H1 (cell line): ENCODE measurements at regions not wholly inside any gene's neighbourhood (a gene's known extent, or its start where the extent isn't known, plus 50 kb on each side); places are given as distances from the start of the nearest gene placed in this dataset.

Source experiments
- CTCF ChIA-PET: fragments of 300-600 bp; sonication (Branson Sonifier 250); formaldehyde crosslinking; loops from one replicate; lab custom pipeline; 2021; ENCODE audit not compliant: partially characterized antibody; lab: Charles Lee
- POLR2A ChIA-PET: fragments of 300-600 bp; sonication (Branson Sonifier 250); formaldehyde crosslinking; loops from one replicate; lab custom pipeline; 2021; ENCODE audit warnings: inconsistent platforms; ENCODE audit not compliant: partially characterized antibody; lab: Charles Lee
- DNase-seq, 2 experiments: peaks; one replicate each; pipeline versions ENCODE4 v3.0.0 to v3.0.0-alpha.2; 2010 to 2022; ENCODE audit warnings: low spot score in 2 of 2, low read depth in 1 of 2, mixed read lengths in 1 of 2
- FAIRE-seq: peaks from 2 replicates; lab custom pipeline; 2011; peaks lifted over from hg19 to GRCh38; lab: Jason Lieb, UNC
- H2AFZ ChIP-seq: 2 replicates; pipeline ENCODE4 v1.8.1; 2012; ENCODE audit warnings: low read length, inconsistent platforms
- H2AK5ac ChIP-seq: 2 replicates; pipeline ENCODE4 v1.6.1; 2013; ENCODE audit warnings: low read depth, low read length
- H2BK120ac ChIP-seq: replicated peaks from 2 replicates; pipeline ENCODE3; 2013; ENCODE audit warnings: low read depth, low read length, inconsistent platforms
- H2BK12ac ChIP-seq: 2 replicates; pipeline ENCODE4 v1.6.1; 2013; ENCODE audit warnings: low read depth, low read length
- H2BK15ac ChIP-seq: 2 replicates; pipeline ENCODE4 v1.6.1; 2013; ENCODE audit warnings: low read length
- H2BK20ac ChIP-seq: 2 replicates; pipeline ENCODE4 v1.6.1; 2013; ENCODE audit warnings: low read length
- H2BK5ac ChIP-seq: 2 replicates; pipeline ENCODE4 v1.6.1; 2013; ENCODE audit warnings: low read depth, low read length
- H3K14ac ChIP-seq: 2 replicates; pipeline ENCODE4 v1.6.1; 2013; ENCODE audit warnings: inconsistent platforms; ENCODE audit not compliant: insufficient read length
- H3K18ac ChIP-seq: 2 replicates; pipeline ENCODE4 v1.6.1; 2013; ENCODE audit warnings: low read length; ENCODE audit errors: extremely low read depth
- H3K23ac ChIP-seq: 2 replicates; pipeline ENCODE4 v1.6.1; 2013; ENCODE audit warnings: inconsistent platforms; ENCODE audit not compliant: insufficient read length
- H3K23me2 ChIP-seq: 2 replicates; pipeline ENCODE4 v1.6.1; 2013; ENCODE audit warnings: low read depth, low read length
- H3K27ac ChIP-seq: 2 replicates; pipeline ENCODE4 v1.6.1; 2011; ENCODE audit warnings: low read depth, low read length, inconsistent platforms
- H3K27me3 ChIP-seq, 4 experiments: replicated peaks in 1 of 4; 1 replicate in 1 of 4; 2 replicates in 3 of 4; pipeline versions ENCODE4 v1.6.1 to v1.8.1; 2011 to 2013; ENCODE audit warnings: low read length in 3 of 4, mild to moderate bottlenecking in 3 of 4, inconsistent platforms in 2 of 4, mixed read lengths in 2 of 4, moderate library complexity in 1 of 4; ENCODE audit not compliant: control insufficient read depth in 3 of 4, insufficient read depth in 3 of 4; ENCODE audit errors: extremely low read depth in 1 of 4
- H3K36me3 ChIP-seq, 4 experiments: 2 replicates each; pipeline versions ENCODE4 v1.6.1 to v1.8.1; 2011 to 2013; ENCODE audit warnings: mild to moderate bottlenecking in 4 of 4, low read length in 3 of 4, moderate library complexity in 2 of 4, control low read depth in 1 of 4, inconsistent platforms in 1 of 4; ENCODE audit not compliant: insufficient read depth in 4 of 4, control insufficient read depth in 2 of 4
- H3K4ac ChIP-seq: replicated peaks from 2 replicates; pipeline ENCODE3; 2013; ENCODE audit warnings: low read length, low read depth, mixed read lengths, inconsistent platforms; ENCODE audit not compliant: insufficient read length
- H3K4me1 ChIP-seq, 4 experiments: replicated peaks in 1 of 4; 1 replicate in 1 of 4; 2 replicates in 3 of 4; pipeline versions ENCODE4 v1.6.1 to v1.8.1; 2011 to 2013; ENCODE audit warnings: low read length in 3 of 4, inconsistent platforms in 2 of 4, mixed read lengths in 1 of 4; ENCODE audit not compliant: insufficient read depth in 4 of 4, control insufficient read depth in 3 of 4
- H3K4me2 ChIP-seq, 2 experiments: 2 replicates each; pipeline versions ENCODE4 v1.6.1 to v1.8.1; 2011 to 2013; ENCODE audit warnings: low read depth in 2 of 2, low read length in 2 of 2, control low read depth in 1 of 2, inconsistent platforms in 1 of 2, mild to moderate bottlenecking in 1 of 2; ENCODE audit not compliant: insufficient read depth in 1 of 2
- H3K4me3 ChIP-seq, 4 experiments: fragments of 200-600, 300-600 bp in 1 of 4; sonication (generic), shearing (Covaris generic), sonication (Bioruptor Twin) in 1 of 4; 2 replicates each; pipeline versions ENCODE4 v1.5.1 to v1.8.1; 2011 to 2016; ENCODE audit warnings: low read length in 4 of 4, low read depth in 3 of 4, control low read depth in 2 of 4, inconsistent platforms in 2 of 4, mild to moderate bottlenecking in 2 of 4, mixed read lengths in 1 of 4, moderate library complexity in 1 of 4; ENCODE audit not compliant: insufficient read depth in 2 of 4; ENCODE audit errors: extremely low read depth in 1 of 4
- H3K56ac ChIP-seq: replicated peaks from 2 replicates; pipeline ENCODE3; 2013; ENCODE audit warnings: low read depth, mild to moderate bottlenecking, mixed read lengths, low read length, inconsistent platforms; ENCODE audit not compliant: insufficient read length
- H3K79me1 ChIP-seq: 2 replicates; pipeline ENCODE4 v1.6.1; 2013; ENCODE audit warnings: low read depth, low read length, control low read depth
- H3K79me2 ChIP-seq, 2 experiments: 2 replicates each; pipeline versions ENCODE4 v1.6.1 to v1.8.1; 2012 to 2013; ENCODE audit warnings: low read length in 2 of 2, mild to moderate bottlenecking in 2 of 2, inconsistent platforms in 1 of 2; ENCODE audit not compliant: insufficient read depth in 2 of 2, control insufficient read depth in 1 of 2
- H3K9ac ChIP-seq, 4 experiments: replicated peaks in 1 of 4; 1 replicate in 1 of 4; 2 replicates in 3 of 4; pipeline versions ENCODE4 v1.6.1 to v1.8.1; 2011 to 2013; ENCODE audit warnings: low read depth in 3 of 4, low read length in 3 of 4, control low read depth in 2 of 4, mild to moderate bottlenecking in 2 of 4, moderate library complexity in 2 of 4, inconsistent platforms in 1 of 4; ENCODE audit errors: extremely low read depth in 1 of 4
- H3K9me3 ChIP-seq, 2 experiments: 2 replicates each; pipeline versions ENCODE4 v1.6.1 to v1.8.1; 2012 to 2013; ENCODE audit warnings: mild to moderate bottlenecking in 2 of 2, moderate library complexity in 2 of 2, control low read depth in 1 of 2, inconsistent platforms in 1 of 2, low read depth in 1 of 2, low read length in 1 of 2, mixed read lengths in 1 of 2; ENCODE audit not compliant: insufficient read depth in 2 of 2
- H4K20me1 ChIP-seq, 2 experiments: replicated peaks in 1 of 2; 2 replicates each; pipeline versions ENCODE3 to v1.8.1; 2011 to 2013; ENCODE audit warnings: inconsistent platforms in 2 of 2, low read length in 2 of 2, mild to moderate bottlenecking in 1 of 2; ENCODE audit not compliant: insufficient read depth in 2 of 2, control insufficient read depth in 1 of 2
- H4K5ac ChIP-seq: 2 replicates; pipeline ENCODE4 v1.6.1; 2013; ENCODE audit warnings: low read length, low read depth, mixed read lengths, inconsistent platforms; ENCODE audit not compliant: insufficient read length
- H4K8ac ChIP-seq: 2 replicates; pipeline ENCODE4 v1.8.0; 2013; ENCODE audit warnings: mild to moderate bottlenecking, moderate library complexity, low read length, inconsistent platforms; ENCODE audit not compliant: insufficient read depth; ENCODE audit errors: extremely low read depth
- H4K91ac ChIP-seq: replicated peaks from 2 replicates; pipeline ENCODE3; 2013; ENCODE audit warnings: low read length, mixed read lengths, inconsistent platforms; ENCODE audit not compliant: insufficient read length
- CHD2 ChIP-seq: IDR thresholded peaks from 2 replicates; pipeline ENCODE4 v1.6.1; 2012; ENCODE audit warnings: low read length, improper control_type of control experiment
- GABPA ChIP-seq: IDR thresholded peaks from 2 replicates; pipeline ENCODE4 v1.6.1; 2011; ENCODE audit warnings: mild to moderate bottlenecking, low read length, moderate library complexity, borderline replicate concordance; ENCODE audit not compliant: insufficient read depth
- GTF2F1 ChIP-seq: IDR thresholded peaks from 2 replicates; pipeline ENCODE4 v1.6.1; 2012; ENCODE audit warnings: low read depth, low read length, improper control_type of control experiment, borderline replicate concordance
- JUN ChIP-seq: IDR thresholded peaks from 2 replicates; pipeline ENCODE4 v1.6.1; 2011; ENCODE audit warnings: low read depth, mild to moderate bottlenecking, improper control_type of control experiment, low read length
- KDM4A ChIP-seq: IDR thresholded peaks from one replicate; pipeline ENCODE4 v1.7.1; 2012; ENCODE audit warnings: low read depth, mild to moderate bottlenecking, moderate library complexity, low read length, inconsistent platforms; ENCODE audit not compliant: severe bottlenecking
- POU5F1 ChIP-seq: IDR thresholded peaks from 2 replicates; pipeline ENCODE4 v1.6.1; 2011; ENCODE audit warnings: low read depth, mild to moderate bottlenecking, low read length, moderate library complexity
- RFX5 ChIP-seq: IDR thresholded peaks from 2 replicates; pipeline ENCODE4 v1.6.1; 2011; ENCODE audit warnings: low read depth, low read length, improper control_type of control experiment, borderline replicate concordance
- SP2 ChIP-seq: IDR thresholded peaks from 2 replicates; pipeline ENCODE4 v1.6.1; 2012; ENCODE audit warnings: mild to moderate bottlenecking, low read length, inconsistent platforms
- TAF1 ChIP-seq: IDR thresholded peaks from 2 replicates; pipeline ENCODE4 v1.6.1; 2011; ENCODE audit warnings: mild to moderate bottlenecking, low read depth, low read length
- TAF7 ChIP-seq: optimal IDR thresholded peaks from 2 replicates; pipeline ENCODE3; 2011; ENCODE audit warnings: low read depth, mild to moderate bottlenecking, inconsistent platforms, low read length, moderate library complexity, borderline replicate concordance
- YY1 ChIP-seq: IDR thresholded peaks from 2 replicates; pipeline ENCODE4 v1.6.1; 2011; ENCODE audit warnings: low read depth, mild to moderate bottlenecking, low read length
- WGBS, 2 experiments: shearing (Covaris generic) in 1 of 2; methylation state at CpG; one replicate each; pipeline versions ENCODE4 v1.1.6 to v1.1.7; 2013 to 2015; ENCODE audit warnings: low lambda C conversion rate in 2 of 2, mixed read lengths in 2 of 2, inconsistent platforms in 1 of 2, low coverage in 1 of 2, missing lambda C conversion rate in 1 of 2; ENCODE audit not compliant: insufficient replicate concordance in 2 of 2, insufficient coverage in 1 of 2, insufficient read length in 1 of 2; ENCODE audit errors: extremely low coverage in 1 of 2, missing lambda C conversion rate in 1 of 2; 5-methylcytosine and 5-hydroxymethylcytosine counted together
- TF ChIP-seq, protein P1 (sequence below): IDR thresholded peaks from 2 replicates; pipeline ENCODE4 v1.6.1; 2012; ENCODE audit warnings: inconsistent platforms

- POLR2A ChIA-PET = no interaction called here
- Histone ChIP-seq H2BK15ac (no peak overlapping the region), H3K9me3 (peaks cover 40 to 77% of the 10 kb centered on the region in 2 experiments), H3K4me1 (no peaks in the 10 kb centered on the region), H3K9ac (no peak overlapping the region), H4K5ac (no peak overlapping the region), H3K18ac (no peak overlapping the region), H2BK12ac (no peak overlapping the region), H3K27ac (no peak overlapping the region), H3K56ac (no peak overlapping the region), H2BK5ac (no peak overlapping the region), H2AFZ (no peak overlapping the region), H3K27me3 (no peaks in the 10 kb centered on the region), H3K4ac (no peak overlapping the region), H2AK5ac (no peak overlapping the region), H4K91ac (no peak overlapping the region), H3K14ac (no peak overlapping the region), H2BK20ac (no peak overlapping the region), H2BK120ac (no peak overlapping the region), H3K36me3 (peaks cover 0 to 2% (median 0%) of the 10 kb centered on the region in 4 experiments; a peak in 1 of 8 replicates), H3K4me2 (no peak overlapping the region), H3K23ac (no peak overlapping the region), H3K79me1 (no peaks in the 10 kb centered on the region), H3K79me2 (no peaks in the 10 kb centered on the region), H4K20me1 (no peaks in the 10 kb centered on the region), H3K23me2 (no peaks in the 10 kb centered on the region), H3K4me3 (no peak overlapping the region), H4K8ac (no peak overlapping the region)
- TF ChIP-seq GABPA (no peak), YY1 (no peak), TAF1 (no peak), RFX5 (no peak), JUN (no peak), TAF7 (no peak), KDM4A (no peak), GTF2F1 (no peak), CHD2 (no peak), POU5F1 (no peak), SP2 (no peak)
- TF ChIP-seq, protein P1, sequence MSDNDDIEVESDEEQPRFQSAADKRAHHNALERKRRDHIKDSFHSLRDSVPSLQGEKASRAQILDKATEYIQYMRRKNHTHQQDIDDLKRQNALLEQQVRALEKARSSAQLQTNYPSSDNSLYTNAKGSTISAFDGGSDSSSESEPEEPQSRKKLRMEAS = no peak
- FAIRE-seq = no peak
- DNase-seq = no peak
- WGBS, 2 experiments = 48% methylated on average over 2 of the region's 2 CpGs; no CpG with 5 or more reads in 1 of the 2 experiments
- CTCF ChIA-PET = no interaction called here
Measured at GRCh38 chr14:18688346-18688745, 87.4 kb downstream of the OR11H12 start.
